Testis (tissue), 2 donors: ENCODE measurements at regions not wholly inside any gene's neighbourhood (a gene's known extent, or its start where the extent isn't known, plus 50 kb on each side); places are given as distances from the start of the nearest gene placed in this dataset.

Experiments
- DNase-seq: peaks from one replicate; pipeline ENCODE4 v3.0.0-alpha.2; 2019
- H3K27ac ChIP-seq, 2 donors: fragments of 200-600 bp; sonication (generic); one replicate each; pipeline ENCODE4 v1.5.1; 2019
- H3K27me3 ChIP-seq: fragments of 200-600 bp; sonication (generic); one replicate; pipeline ENCODE4 v1.5.1; 2019
- H3K36me3 ChIP-seq: fragments of 200-600 bp; sonication (generic); one replicate; pipeline ENCODE4 v1.5.1; 2017; ENCODE audit warnings: low read depth; ENCODE audit errors: missing control alignments
- H3K4me1 ChIP-seq: fragments of 200-600 bp; sonication (generic); one replicate; pipeline ENCODE4 v1.5.1; 2019
- H3K4me3 ChIP-seq, 2 donors: fragments of 200-600 bp; sonication (generic); one replicate each; pipeline ENCODE4 v1.5.1; 2017 to 2019
- H3K9me3 ChIP-seq: fragments of 200-600 bp; sonication (generic); one replicate; pipeline ENCODE4 v1.5.1; 2017
- CTCF ChIP-seq, 3 experiments: fragments of 450-650 bp in 2 of 3; fragments of 200-600 bp in 1 of 3; sonication (generic) in 1 of 3; IDR thresholded peaks; one replicate each; pipeline ENCODE4 v1.5.1; 2016 to 2019; ENCODE audit warnings: antibody characterized with exemption in 3 of 3, mild to moderate bottlenecking in 2 of 3, moderate library complexity in 1 of 3
- POLR2A ChIP-seq: fragments of 450-650 bp; IDR thresholded peaks from one replicate; pipeline ENCODE4 v1.6.1; 2017; ENCODE audit warnings: antibody characterized with exemption, mild to moderate bottlenecking, moderate library complexity
- WGBS, 2 donors: methylation state at CpG; one replicate each; pipeline ENCODE4 v1.1.5; 2018; 5-methylcytosine and 5-hydroxymethylcytosine counted together
- intact Hi-C: fragments of 100-400 bp; cut with DNase I; formaldehyde crosslinking; loops from one replicate; pipeline ENCODE4 v1.15.1; 2023; ENCODE audit warnings: low total_unique reads

DNA sequence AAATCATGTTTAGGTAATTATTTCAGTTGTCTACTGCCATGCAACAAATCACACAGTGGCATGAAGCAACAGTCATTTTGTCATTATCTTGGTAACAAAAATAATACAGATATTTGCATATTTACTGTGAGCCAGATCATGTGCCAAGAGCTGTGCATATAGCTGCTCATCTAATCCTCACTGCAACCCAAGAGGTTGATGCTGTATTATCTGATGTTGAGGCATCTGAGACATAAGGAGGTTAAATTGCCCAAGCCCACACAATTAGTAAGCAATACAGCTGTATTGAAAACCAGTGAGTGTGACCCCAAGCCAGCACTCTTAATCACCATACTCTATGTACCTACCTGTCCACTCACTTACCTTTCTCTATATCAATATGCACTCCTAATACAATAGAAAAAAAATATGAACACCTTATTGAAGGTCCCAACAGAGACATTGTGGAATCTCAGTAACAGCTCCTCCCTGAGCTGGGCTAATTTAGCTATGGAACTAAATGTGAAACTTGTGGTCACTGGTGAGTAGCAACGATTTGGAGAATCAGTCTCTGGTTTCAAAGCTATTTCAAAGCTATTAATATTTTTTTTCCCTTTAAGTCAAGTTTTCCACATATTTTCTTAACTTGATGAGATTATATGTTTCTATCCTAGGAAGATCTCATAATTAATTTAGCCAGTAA is 185.2 kb downstream of the KLF12 start:
- 52 to 73% methylated on average over 1 of the region's 1 CpG for WGBS, 2 donors
- intact Hi-C loops: no loop called here
- H3K4me1 ChIP-seq: no peaks in the 10 kb centered on the region
- H3K9me3 ChIP-seq: no peaks in the 10 kb centered on the region
- no peaks in the 10 kb centered on the region for H3K36me3 ChIP-seq
- TF ChIP-seq POLR2A (no peak), CTCF (IDR thresholded peaks at IDR 0.05) (no peak)
- H3K27me3 ChIP-seq: no peaks in the 10 kb centered on the region
- H3K27ac ChIP-seq: no peak overlapping the region
- H3K4me3 ChIP-seq: no peak overlapping the region
- DNase-seq: no peak

- Histone ChIP-seq H3K9me3 (no peaks in the 10 kb centered on the region), H3K27me3 (no peaks in the 10 kb centered on the region), H3K4me3 (no peak overlapping the region), H3K4me1 (no peaks in the 10 kb centered on the region), H3K36me3 (no peaks in the 10 kb centered on the region), H3K27ac (no peak overlapping the region)
- DNase-seq: no peak
- TF ChIP-seq POLR2A: no peak
- TF ChIP-seq CTCF (IDR thresholded peaks at IDR 0.05): no peak
- intact Hi-C loops: no loop called here
- WGBS, 2 donors: 58 to 68% methylated on average over 5 of the region's 5 CpGs
Observed at GRCh38 chr13:73945871-73946270, 188.3 kb downstream of the KLF12 start.

DNA sequence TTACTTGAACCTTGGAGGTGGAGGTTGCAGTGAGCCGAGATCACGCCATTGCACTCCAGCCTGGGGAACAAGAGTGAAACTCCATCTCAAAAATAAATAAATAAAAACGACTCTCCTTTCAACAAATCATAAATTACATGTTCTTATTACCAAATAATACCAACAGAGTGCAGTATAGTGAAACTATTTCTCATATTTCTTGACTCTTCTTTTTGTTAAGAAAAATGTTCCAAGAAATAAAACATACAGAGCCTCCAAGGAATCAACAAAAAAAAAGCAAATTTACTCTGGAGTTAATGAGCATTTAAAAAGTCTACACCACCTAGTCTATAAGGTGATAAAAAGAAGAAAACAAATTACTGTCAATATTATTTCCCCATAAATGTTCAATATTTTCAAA is 188.8 kb downstream of the KLF12 start:
- WGBS, 2 donors: 45 to 63% methylated on average over 3 of the region's 3 CpGs
- no peaks in the 10 kb centered on the region for H3K27me3 ChIP-seq
- no peaks in the 10 kb centered on the region for H3K9me3 ChIP-seq
- no peaks in the 10 kb centered on the region for H3K36me3 ChIP-seq
- H3K4me1 ChIP-seq: no peaks in the 10 kb centered on the region
- H3K4me3 ChIP-seq: no peak overlapping the region
- DNase-seq: no peak
- intact Hi-C loops: no loop called here
- H3K27ac ChIP-seq: no peak overlapping the region
- TF ChIP-seq CTCF (IDR thresholded peaks at IDR 0.05) (peak in 1 of 3 experiments; percentile 7), POLR2A (no peak)

DNA sequence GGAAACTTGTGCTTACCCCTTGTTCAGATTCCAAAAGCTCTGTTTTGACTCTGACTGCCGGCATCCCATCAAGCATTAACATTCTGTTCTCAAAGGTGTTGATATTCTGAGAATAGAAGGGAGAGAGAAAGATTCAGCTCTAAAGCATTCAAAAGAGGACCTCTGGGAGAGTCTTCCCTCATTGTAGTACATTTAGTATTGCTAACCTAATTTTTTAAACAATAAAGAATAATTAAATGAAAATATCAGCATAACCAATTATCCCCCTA is 190.3 kb downstream of the KLF12 start:
- H3K4me3 ChIP-seq: no peak overlapping the region
- no peak for TF ChIP-seq CTCF (IDR thresholded peaks at IDR 0.05)
- TF ChIP-seq POLR2A: no peak
- intact Hi-C loops: no loop called here
- no peak overlapping the region for H3K27ac ChIP-seq
- no peaks in the 10 kb centered on the region for H3K27me3 ChIP-seq
- DNase-seq: no peak
- H3K36me3 ChIP-seq: no peaks in the 10 kb centered on the region
- 41 to 61% methylated on average over 1 of the region's 1 CpG for WGBS, 2 donors
- H3K4me1 ChIP-seq: no peaks in the 10 kb centered on the region
- H3K9me3 ChIP-seq: no peaks in the 10 kb centered on the region
